Adrenal gland (tissue), 9 donors: ENCODE measurements at regions not wholly inside any gene's neighbourhood (a gene's known extent, or its start where the extent isn't known, plus 50 kb on each side); places are given as distances from the start of the nearest gene placed in this dataset.

Experiments
- DNase-seq, 7 donors: peaks; one replicate each; pipeline ENCODE4 v3.0.0-alpha.2; 2019 to 2020
- H3K27ac ChIP-seq, 5 donors: fragments of 200-600 bp; sonication (generic) in 4 of 5; 1 replicate in 3 of 5; 2 replicates in 2 of 5; pipeline versions ENCODE4 v1.5.1 to v1.8.0; 2016 to 2020; ENCODE audit warnings: mild to moderate bottlenecking in 1 of 5
- H3K27me3 ChIP-seq: fragments of 200-600 bp; 2 replicates; pipeline ENCODE4 v1.8.0; 2021
- H3K36me3 ChIP-seq, 2 donors: fragments of 200-600 bp; replicated peaks in 1 of 2; 1 replicate in 1 of 2; 2 replicates in 1 of 2; pipeline versions ENCODE4 v1.5.1 to v1.8.0; 2018 to 2022
- H3K4me1 ChIP-seq, 2 donors: fragments of 200-600 bp; replicated peaks in 1 of 2; 1 replicate in 1 of 2; 2 replicates in 1 of 2; pipeline versions ENCODE4 v1.5.1 to v1.8.0; 2018 to 2021
- H3K4me3 ChIP-seq, 4 donors: fragments of 200-600 bp; sonication (generic) in 3 of 4; one replicate each; pipeline ENCODE4 v1.5.1; 2016 to 2018
- H3K9me3 ChIP-seq, 3 donors: fragments of 200-600 bp; sonication (generic) in 1 of 3; replicated peaks in 1 of 3; 1 replicate in 2 of 3; 2 replicates in 1 of 3; pipeline versions ENCODE4 v1.5.1 to v1.8.0; 2016 to 2021
- CTCF ChIP-seq, 6 experiments: fragments of 450-650 bp in 4 of 6; fragments of 200-600 bp in 2 of 6; sonication (generic) in 1 of 6; IDR thresholded peaks; 1 replicate in 5 of 6; 2 replicates in 1 of 6; pipeline versions ENCODE4 v1.5.1 to v1.8.0; 2016 to 2021; ENCODE audit warnings: antibody characterized with exemption in 6 of 6, mild to moderate bottlenecking in 2 of 6, moderate library complexity in 1 of 6
- POLR2A ChIP-seq, 2 donors: fragments of 450-650 bp; IDR thresholded peaks; one replicate each; pipeline ENCODE4 v1.6.1; 2017; ENCODE audit warnings: antibody characterized with exemption in 2 of 2, mild to moderate bottlenecking in 2 of 2, moderate library complexity in 1 of 2
- WGBS, 4 donors: extraction: QIAGEN DNeasy Blood & Tissue Kit in 2 of 4; methylation state at CpG; one replicate each; pipeline versions ENCODE4 v1.1.5 to v1.1.7; 2013 to 2017; 5-methylcytosine and 5-hydroxymethylcytosine counted together
- intact Hi-C, 2 donors: fragments of 100-400 bp; cut with DNase I; formaldehyde crosslinking; loops; one replicate each; pipeline versions ENCODE4 v1.14.1 to v1.15.0; 2022 to 2023
- donor health status: healthy with polysubstance abuse.
- donor health status: Bipolar disorder and iron deficiency.
- donor health status: DM: yes; HTN: yes; CAD: no.
- donor health status: DM: no; HTN: no; CAD: no.
- donor health status: DM: no; HTN: no; CAD: no.

DNA sequence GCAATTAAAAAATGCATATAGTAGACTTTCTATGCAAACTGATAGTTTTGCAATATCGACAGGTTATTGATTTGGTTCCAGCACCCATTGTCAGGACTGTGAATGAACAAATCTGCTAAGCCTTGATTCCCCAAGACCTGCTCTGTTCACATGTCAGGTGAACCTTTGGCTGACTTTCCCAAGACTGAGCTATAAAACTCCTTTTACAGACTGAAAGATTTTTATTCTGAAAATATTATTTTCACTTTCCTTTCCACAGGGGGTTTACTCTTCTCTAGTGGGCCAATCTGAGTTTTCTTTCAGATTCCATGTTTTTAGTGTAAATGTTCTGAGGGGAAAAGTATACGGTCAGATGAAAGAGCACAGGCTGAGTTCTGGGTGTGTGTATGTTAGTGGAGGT lies 199.2 kb upstream of the BMPER start:
- Histone ChIP-seq H3K4me1 (no peaks in the 10 kb centered on the region), H3K27me3 (no peaks in the 10 kb centered on the region), H3K36me3 (no peaks in the 10 kb centered on the region), H3K9me3 (no peaks in the 10 kb centered on the region), H3K27ac (no peak overlapping the region), H3K4me3 (no peak overlapping the region)
- intact Hi-C loops = no loop called here
- WGBS, 4 donors = 92 to 96% (median 93%) methylated on average over 2 of the region's 2 CpGs
- DNase-seq = no peak
- no peak for TF ChIP-seq CTCF (IDR thresholded peaks at IDR 0.05)
- no peak for TF ChIP-seq POLR2A (IDR thresholded peaks at IDR 0.05)

GRCh38 chr7:33706771-33707200 lies 198.6 kb upstream of the BMPER start:
- Histone ChIP-seq H3K36me3 (no peaks in the 10 kb centered on the region), H3K9me3 (no peaks in the 10 kb centered on the region), H3K27ac (no peak overlapping the region), H3K4me1 (no peaks in the 10 kb centered on the region), H3K27me3 (no peaks in the 10 kb centered on the region), H3K4me3 (no peak overlapping the region)
- 65 to 83% (median 76%) methylated on average over 5 of the region's 5 CpGs for WGBS, 4 donors
- TF ChIP-seq POLR2A (IDR thresholded peaks at IDR 0.05) = no peak
- TF ChIP-seq CTCF (IDR thresholded peaks at IDR 0.05) = no peak
- DNase-seq = no peak
- intact Hi-C loops = no loop called here

GRCh38 chr7:33707427-33707826 lies 197.9 kb upstream of the BMPER start:
- H3K36me3 ChIP-seq = no peaks in the 10 kb centered on the region
- intact Hi-C loops = no loop called here
- no peak for DNase-seq
- no peaks in the 10 kb centered on the region for H3K4me1 ChIP-seq
- no peak overlapping the region for H3K4me3 ChIP-seq
- H3K27me3 ChIP-seq = no peaks in the 10 kb centered on the region
- 48 to 67% (median 61%) methylated on average over 2 of the region's 2 CpGs for WGBS, 4 donors
- H3K9me3 ChIP-seq = no peaks in the 10 kb centered on the region
- TF ChIP-seq CTCF (IDR thresholded peaks at IDR 0.05) = no peak
- no peak for TF ChIP-seq POLR2A (IDR thresholded peaks at IDR 0.05)
- H3K27ac ChIP-seq = no peak overlapping the region

DNA sequence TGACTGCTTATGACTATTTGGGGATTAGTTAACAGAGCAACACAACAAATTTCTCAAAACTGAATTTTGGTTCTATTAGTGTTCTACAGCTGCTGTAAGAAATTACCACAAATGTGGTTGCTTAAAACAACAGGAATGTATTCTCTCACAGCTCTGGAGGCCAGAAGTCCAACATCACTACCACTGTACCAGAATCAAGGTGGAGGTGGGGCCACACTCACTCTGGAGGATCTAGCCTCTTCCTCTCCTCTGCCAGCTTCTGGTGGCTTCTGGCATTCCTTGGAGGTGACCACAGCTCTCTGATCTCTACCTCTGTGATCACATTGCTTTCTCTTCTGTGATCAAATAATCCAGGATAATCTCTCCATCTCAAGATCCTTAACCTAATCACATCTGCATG lies 194.7 kb upstream of the BMPER start:
- no peak for DNase-seq

More for the DNA sequence above, 194.7 kb upstream of the BMPER start:
- no peaks in the 10 kb centered on the region for H3K4me1 ChIP-seq
- H3K4me3 ChIP-seq = no peak overlapping the region
- TF ChIP-seq CTCF (IDR thresholded peaks at IDR 0.05) (no peak), POLR2A (IDR thresholded peaks at IDR 0.05) (no peak)
- no peaks in the 10 kb centered on the region for H3K9me3 ChIP-seq
- H3K36me3 ChIP-seq = no peaks in the 10 kb centered on the region
- H3K27me3 ChIP-seq = no peaks in the 10 kb centered on the region
- intact Hi-C loops = no loop called here
- no peak overlapping the region for H3K27ac ChIP-seq
